K562 (cell line): ENCODE measurements at regions not wholly inside any gene's neighbourhood (a gene's known extent, or its start where the extent isn't known, plus 50 kb on each side); places are given as distances from the start of the nearest gene placed in this dataset.

Experiments
- ATAC-seq: fragments of 200-7000 bp; cut with Tn5 transposase; 3 replicates; pipeline ENCODE4 v1.9.1; 2020; ENCODE audit warnings: moderate library complexity
- BruUV-seq: library from RNA; stranded (reverse); fragments of 400-500 nt; replicated peaks from 2 replicates; lab custom pipeline; 2021; lab: Mats Ljungman, UMichigan
- CTCF ChIA-PET: fragments of 300-600 bp; formaldehyde crosslinking; extraction: SDS; loops from one replicate; lab custom pipeline; 2021; ENCODE audit warnings: low intra/inter-chr PET ratio; lab: Yijun Ruan, JAX
- POLR2A ChIA-PET: fragments of 300-600, 350-650 bp; sonication (Branson Sonifier 250); formaldehyde crosslinking; extraction: SDS; loops from one replicate; lab custom pipeline; 2021; ENCODE audit warnings: antibody characterized with exemption, inconsistent platforms; lab: Yijun Ruan, JAX
- DNase-seq, 4 experiments: peaks; one replicate each; pipeline versions ENCODE4 v3.0.0 to v3.0.0-alpha.2; 2011 to 2018; ENCODE audit warnings: low spot score in 3 of 4, mixed read lengths in 3 of 4; ENCODE audit errors: extremely low read depth in 1 of 4
- FAIRE-seq: peaks from 2 replicates; lab custom pipeline; 2011; peaks lifted over from hg19 to GRCh38; lab: Jason Lieb, UNC
- H2AFZ ChIP-seq: 2 replicates; pipeline ENCODE4 v1.6.0; 2011; ENCODE audit warnings: low read depth, low read length, control low read depth, inconsistent platforms
- H3K27ac ChIP-seq: fragments of 200-600 bp; 3 replicates; pipeline ENCODE4 v1.8.0; 2011; ENCODE audit warnings: low read depth, mild to moderate bottlenecking, control low read depth, inconsistent platforms, low read length, moderate library complexity, mixed read lengths; ENCODE audit errors: extremely low read depth
- H3K27me3 ChIP-seq, 2 experiments: fragments of 300-600 bp in 1 of 2; 2 replicates in 1 of 2; 3 replicates in 1 of 2; pipeline versions ENCODE4 v1.6.0 to v1.8.0; 2011; ENCODE audit warnings: inconsistent platforms in 2 of 2, low read length in 2 of 2, mild to moderate bottlenecking in 1 of 2, mixed read lengths in 1 of 2, moderate library complexity in 1 of 2; ENCODE audit not compliant: control insufficient read depth in 2 of 2, insufficient read depth in 2 of 2
- H3K36me3 ChIP-seq: fragments of 300-600 bp; 3 replicates; pipeline ENCODE4 v1.8.0; 2011; ENCODE audit warnings: mild to moderate bottlenecking, low read length, inconsistent platforms; ENCODE audit not compliant: control insufficient read depth, insufficient read depth
- H3K4me1 ChIP-seq, 2 experiments: fragments of 200-600 bp in 1 of 2; replicated peaks in 1 of 2; 2 replicates in 1 of 2; 3 replicates in 1 of 2; pipeline versions ENCODE4 v1.5.1 to v1.8.0; 2011; ENCODE audit warnings: inconsistent platforms in 2 of 2, low read length in 2 of 2, mild to moderate bottlenecking in 1 of 2, mixed read lengths in 1 of 2, moderate library complexity in 1 of 2; ENCODE audit not compliant: control insufficient read depth in 2 of 2, insufficient read depth in 2 of 2
- H3K4me2 ChIP-seq: 2 replicates; pipeline ENCODE4 v1.6.1; 2011; ENCODE audit warnings: low read length, control low read depth, inconsistent platforms, mixed read lengths; ENCODE audit not compliant: insufficient read depth
- H3K4me3 ChIP-seq: fragments of 200-600 bp; sonication (generic), shearing (Covaris generic); 2 replicates; pipeline ENCODE4 v1.5.1; 2016; ENCODE audit warnings: control low read depth, inconsistent platforms
- H3K79me2 ChIP-seq: fragments of 200-600 bp; 3 replicates; pipeline ENCODE4 v1.8.0; 2011; ENCODE audit warnings: low read length, inconsistent platforms; ENCODE audit not compliant: control insufficient read depth, insufficient read depth
- H3K9ac ChIP-seq, 2 experiments: 2 replicates each; pipeline versions ENCODE4 v1.6.0 to v1.6.1; 2011; ENCODE audit warnings: low read depth in 2 of 2, low read length in 2 of 2, control low read depth in 1 of 2, inconsistent platforms in 1 of 2, mild to moderate bottlenecking in 1 of 2, mixed read lengths in 1 of 2; ENCODE audit not compliant: insufficient read depth in 1 of 2
- H3K9me1 ChIP-seq: one replicate; pipeline ENCODE4 v1.6.0; 2011; ENCODE audit warnings: inconsistent platforms, mild to moderate bottlenecking, low read length, moderate library complexity; ENCODE audit not compliant: control insufficient read depth, insufficient read depth
- H3K9me3 ChIP-seq: replicated peaks from 2 replicates; pipeline ENCODE4 v1.5.1; 2011; ENCODE audit warnings: low read depth, low read length, inconsistent platforms; ENCODE audit not compliant: control insufficient read depth, insufficient read depth
- H4K20me1 ChIP-seq: replicated peaks from 2 replicates; pipeline ENCODE4 v1.6.1; 2011; ENCODE audit warnings: low read length, inconsistent platforms, mixed read lengths; ENCODE audit not compliant: control insufficient read depth, insufficient read depth
- TEAD4 ChIP-seq, 2 experiments: sonication (generic) in 1 of 2; formaldehyde crosslinking in 1 of 2; IDR thresholded peaks; 2 replicates each; pipeline versions ENCODE4 v1.6.1 to v1.8.0; 2012 to 2022; ENCODE audit warnings: borderline replicate concordance in 1 of 2, inconsistent platforms in 1 of 2, low read length in 1 of 2, mild to moderate bottlenecking in 1 of 2, missing genetic modification reagents in 1 of 2
- WGBS: fragments of 100-300 bp; shearing (Covaris generic); methylation state at CpG from one replicate; pipeline ENCODE4 v1.1.6; 2016; ENCODE audit warnings: low coverage, mixed read lengths; ENCODE audit not compliant: insufficient coverage; ENCODE audit errors: missing lambda C conversion rate; 5-methylcytosine and 5-hydroxymethylcytosine counted together
- in situ Hi-C: fragments of 300-500 bp; cut with MboI; formaldehyde crosslinking; loops from 4 replicates; pipeline ENCODE4 v1.15.0; 2018; ENCODE audit warnings: inconsistent platforms, mixed read lengths
- intact Hi-C: fragments of 100-400 bp; cut with micrococcal nuclease; formaldehyde crosslinking; loops from 2 replicates; pipeline ENCODE4 v1.14.2; 2022
- TF ChIP-seq, protein P1 (sequence below): sonication (generic); formaldehyde crosslinking; IDR thresholded peaks from 2 replicates; pipeline ENCODE4 v1.9.0; 2022; ENCODE audit warnings: mild to moderate bottlenecking, missing genetic modification reagents
- TF ChIP-seq, protein P2 (sequence below): fragments of 450-650 bp; IDR thresholded peaks from 2 replicates; pipeline ENCODE4 v1.6.1; 2018; ENCODE audit warnings: mild to moderate bottlenecking, low read depth; ENCODE audit not compliant: partially characterized antibody

DNA sequence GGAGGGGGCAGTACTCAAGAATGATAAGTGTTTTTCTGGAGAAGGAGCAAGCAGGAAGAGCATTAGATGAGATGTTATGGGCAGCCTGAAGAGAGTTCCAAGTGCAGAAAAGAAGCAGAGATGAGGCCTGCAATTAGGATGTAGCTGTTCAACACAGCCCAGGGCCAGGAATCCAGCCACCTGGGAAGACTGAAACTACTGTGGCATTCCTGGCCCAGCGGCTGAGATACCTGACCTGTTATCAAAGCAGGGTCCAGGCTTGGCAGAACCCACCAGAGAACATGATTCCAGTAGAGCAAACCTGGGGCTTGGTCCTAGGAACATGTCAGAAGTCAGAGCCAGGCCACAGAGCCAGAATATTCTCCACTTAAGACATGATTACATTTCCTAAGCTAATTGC lies 73.3 kb upstream of the LRCH1 start (continued):
- TF ChIP-seq TEAD4 (IDR thresholded peaks at IDR 0.05; ENCODE audit: low read length) = no peak
- TF ChIP-seq TEAD4 (CRISPR knock-in tag; IDR thresholded peaks at IDR 0.05; ENCODE audit: borderline replicate concordance) = no peak

DNA sequence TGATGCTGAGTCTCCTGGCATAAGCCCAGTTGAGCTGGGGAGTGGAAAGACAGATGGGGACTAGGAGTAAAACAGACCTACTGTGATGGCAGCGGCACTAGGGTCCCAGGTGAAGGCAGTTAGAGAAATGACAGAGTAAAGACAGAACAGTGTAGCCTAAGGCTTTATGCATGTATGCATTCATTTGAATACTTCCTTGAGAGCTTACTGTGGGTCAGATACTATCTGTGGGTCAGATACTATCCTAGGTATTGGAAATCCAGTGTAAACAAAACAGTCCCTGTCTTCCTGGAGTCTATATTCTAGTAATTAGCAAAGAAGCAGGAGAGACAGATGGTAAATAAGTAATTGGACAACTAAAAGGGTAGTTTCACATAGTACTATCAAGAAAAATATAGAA lies 73.7 kb upstream of the LRCH1 start:
- no TSS peak for BruUV-seq
- ChIA-PET POLR2A (no interaction called here), CTCF (no interaction called here)
- no peaks in the 10 kb centered on the region for H4K20me1 ChIP-seq
- H3K4me2 ChIP-seq = no peak overlapping the region
- H3K27ac ChIP-seq = no peak overlapping the region
- H3K79me2 ChIP-seq = no peaks in the 10 kb centered on the region
- ATAC-seq (no peak), DNase-seq (no peak), FAIRE-seq (no peak)
- in situ Hi-C loops (no loop called here), intact Hi-C loops (no loop called here)
- no peaks in the 10 kb centered on the region for H3K36me3 ChIP-seq
- no peak overlapping the region for H3K4me3 ChIP-seq
- no peaks in the 10 kb centered on the region; a peak in 1 of 5 replicates for H3K27me3 ChIP-seq
- H3K9me1 ChIP-seq = no peaks in the 10 kb centered on the region
- H3K9ac ChIP-seq = no peak overlapping the region
- no peak overlapping the region for H2AFZ ChIP-seq
- TF ChIP-seq, protein P1, sequence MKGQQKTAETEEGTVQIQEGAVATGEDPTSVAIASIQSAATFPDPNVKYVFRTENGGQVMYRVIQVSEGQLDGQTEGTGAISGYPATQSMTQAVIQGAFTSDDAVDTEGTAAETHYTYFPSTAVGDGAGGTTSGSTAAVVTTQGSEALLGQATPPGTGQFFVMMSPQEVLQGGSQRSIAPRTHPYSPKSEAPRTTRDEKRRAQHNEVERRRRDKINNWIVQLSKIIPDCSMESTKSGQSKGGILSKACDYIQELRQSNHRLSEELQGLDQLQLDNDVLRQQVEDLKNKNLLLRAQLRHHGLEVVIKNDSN (CRISPR knock-in tag) = no peak
- TF ChIP-seq, protein P2, sequence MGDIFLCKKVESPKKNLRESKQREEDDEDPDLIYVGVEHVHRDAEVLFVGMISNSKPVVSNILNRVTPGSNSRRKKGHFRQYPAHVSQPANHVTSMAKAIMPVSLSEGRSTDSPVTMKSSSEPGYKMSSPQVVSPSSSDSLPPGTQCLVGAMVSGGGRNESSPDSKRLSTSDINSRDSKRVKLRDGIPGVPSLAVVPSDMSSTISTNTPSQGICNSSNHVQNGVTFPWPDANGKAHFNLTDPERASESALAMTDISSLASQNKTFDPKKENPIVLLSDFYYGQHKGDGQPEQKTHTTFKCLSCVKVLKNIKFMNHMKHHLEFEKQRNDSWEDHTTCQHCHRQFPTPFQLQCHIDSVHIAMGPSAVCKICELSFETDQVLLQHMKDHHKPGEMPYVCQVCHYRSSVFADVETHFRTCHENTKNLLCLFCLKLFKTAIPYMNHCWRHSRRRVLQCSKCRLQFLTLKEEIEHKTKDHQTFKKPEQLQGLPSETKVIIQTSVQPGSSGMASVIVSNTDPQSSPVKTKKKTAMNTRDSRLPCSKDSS = no peak
- H3K4me1 ChIP-seq = no peaks in the 10 kb centered on the region
- WGBS = 0% methylated on average over 1 of the region's 1 CpG
- H3K9me3 ChIP-seq = no peaks in the 10 kb centered on the region; the same call in 1 of the 2 replicates
